ENCODE measurements at regions not wholly inside any gene's neighbourhood (a gene's known extent, or its start where the extent isn't known, plus 50 kb on each side); places are given as distances from the start of the nearest gene placed in this dataset.

- DNase-seq (ENCODE audit: low spot score): no peak
- no peak overlapping the region for H3K4me3 ChIP-seq (ENCODE audit: low read depth in 1 of 3, low read length in 3 of 3)
- WGBS: 69% methylated on average over 6 of the region's 6 CpGs
- H3K36me3 ChIP-seq (ENCODE audit: control insufficient read depth in 4 of 4, insufficient read depth in 3 of 4, low read depth in 1 of 4, low read length in 3 of 4): no peaks in the 10 kb centered on the region
- H3K9ac ChIP-seq (ENCODE audit: low read depth in 1 of 2, low read length in 2 of 2): no peak overlapping the region
- H3K4me1 ChIP-seq (ENCODE audit: control insufficient read depth in 4 of 4, insufficient read depth in 4 of 4, low read length in 3 of 4): no peaks in the 10 kb centered on the region
- no peak for TF ChIP-seq CTCF (IDR thresholded peaks at IDR 0.05; ENCODE audit: low read depth, low read length, missing input control)
- no peak for TF ChIP-seq EGR1 (IDR thresholded peaks at IDR 0.05; ENCODE audit: low read depth in 2 of 2)
- no peak for TF ChIP-seq FOXA2 (IDR thresholded peaks at IDR 0.05)
- TF ChIP-seq REST (IDR thresholded peaks at IDR 0.05): no peak
- TF ChIP-seq ZBTB33 (IDR thresholded peaks at IDR 0.05): no peak
- TF ChIP-seq ATF3 (IDR thresholded peaks at IDR 0.05): no peak
- TF ChIP-seq RXRA (IDR thresholded peaks at IDR 0.05): no peak
- H3K27ac ChIP-seq (ENCODE audit: low read depth in 1 of 2, low read length in 2 of 2): no peak overlapping the region
- H3K27me3 ChIP-seq (ENCODE audit: control insufficient read depth in 4 of 4, insufficient read depth in 4 of 4, low read length in 3 of 4): peaks cover 0 to 2% (median 0%) of the 10 kb centered on the region in 4 donors
- H3K9me3 ChIP-seq (ENCODE audit: control insufficient read depth in 4 of 4, low read length in 3 of 4): no peaks in the 10 kb centered on the region
Observed at GRCh38 chrX:110951472-110952269, 144.3 kb upstream of the PAK3 start.

- H3K4me3 ChIP-seq (ENCODE audit: low read depth in 1 of 3, low read length in 3 of 3): no peak overlapping the region
- H3K9me3 ChIP-seq (ENCODE audit: control insufficient read depth in 4 of 4, low read length in 3 of 4): no peaks in the 10 kb centered on the region
- H3K27me3 ChIP-seq (ENCODE audit: control insufficient read depth in 4 of 4, insufficient read depth in 4 of 4, low read length in 3 of 4): peaks cover 0 to 5% (median 0%) of the 10 kb centered on the region in 4 donors
- H3K9ac ChIP-seq (ENCODE audit: low read depth in 1 of 2, low read length in 2 of 2): no peak overlapping the region
- 10% methylated on average over 22 of the region's 22 CpGs for WGBS
- H3K36me3 ChIP-seq (ENCODE audit: control insufficient read depth in 4 of 4, insufficient read depth in 3 of 4, low read depth in 1 of 4, low read length in 3 of 4): no peaks in the 10 kb centered on the region
- no peak for DNase-seq (ENCODE audit: low spot score)
- H3K27ac ChIP-seq (ENCODE audit: low read depth in 1 of 2, low read length in 2 of 2): no peak overlapping the region
- H3K4me1 ChIP-seq (ENCODE audit: control insufficient read depth in 4 of 4, insufficient read depth in 4 of 4, low read length in 3 of 4): no peaks in the 10 kb centered on the region
- no peak for TF ChIP-seq JUND (IDR thresholded peaks at IDR 0.05)
- TF ChIP-seq YY1 (IDR thresholded peaks at IDR 0.05): no peak
- TF ChIP-seq TAF1 (conservative IDR thresholded peaks at IDR 0.05): no peak
- TF ChIP-seq EGR1 (IDR thresholded peaks at IDR 0.05; ENCODE audit: low read depth in 2 of 2): no peak
- TF ChIP-seq MAX (IDR thresholded peaks at IDR 0.05): no peak
- no peak for TF ChIP-seq FOXA1 (IDR thresholded peaks at IDR 0.05)
- no peak for TF ChIP-seq ZBTB33 (IDR thresholded peaks at IDR 0.05)
- no peak for TF ChIP-seq CTCF (IDR thresholded peaks at IDR 0.05; ENCODE audit: low read depth, low read length, missing input control)
- TF ChIP-seq GABPA (IDR thresholded peaks at IDR 0.05 in 1 of 2, conservative IDR thresholded peaks at IDR 0.05 in 1 of 2): no peak
- no peak for TF ChIP-seq SP1 (IDR thresholded peaks at IDR 0.05)
Observed at GRCh38 chrX:110944751-110945675, 149.4 kb upstream of the CHRDL1 start.
